Common myeloid progenitor, CD34-positive (primary cell): ENCODE measurements at regions not wholly inside any gene's neighbourhood (a gene's known extent, or its start where the extent isn't known, plus 50 kb on each side); places are given as distances from the start of the nearest gene placed in this dataset.

ENCODE experiments used
- CTCF ChIA-PET: fragments of 350-600 bp; sonication (Branson Sonifier 250); formaldehyde crosslinking; loops from one replicate; lab custom pipeline; 2021; ENCODE audit warnings: antibody characterized with exemption; lab: Charles Lee
- POLR2A ChIA-PET: fragments of 350-600 bp; sonication (Branson Sonifier 250); formaldehyde crosslinking; loops from one replicate; lab custom pipeline; 2021; ENCODE audit warnings: antibody characterized with exemption; lab: Charles Lee
- DNase-seq, 3 donors: peaks; one replicate each; pipeline versions ENCODE4 v3.0.0 to v3.0.0-alpha.2; 2013
- H3K27ac ChIP-seq, 2 experiments: 1 replicate in 1 of 2; 2 replicates in 1 of 2; pipeline ENCODE4 v1.7.0; 2013; ENCODE audit warnings: inconsistent platforms in 2 of 2, low read length in 2 of 2, mild to moderate bottlenecking in 2 of 2, low read depth in 1 of 2, moderate library complexity in 1 of 2; ENCODE audit not compliant: severe bottlenecking in 2 of 2, insufficient read depth in 1 of 2, poor library complexity in 1 of 2
- H3K27me3 ChIP-seq, 5 experiments: replicated peaks in 2 of 5; 1 replicate in 3 of 5; 2 replicates in 2 of 5; pipeline versions ENCODE4 v1.6.1 to v1.7.0; 2013; ENCODE audit warnings: low read length in 4 of 5, mild to moderate bottlenecking in 2 of 5, moderate library complexity in 2 of 5, inconsistent platforms in 1 of 5; ENCODE audit not compliant: insufficient read depth in 5 of 5, control insufficient read depth in 4 of 5
- H3K36me3 ChIP-seq, 4 experiments: 1 replicate in 2 of 4; 2 replicates in 2 of 4; pipeline versions ENCODE4 v1.6.1 to v1.7.0; 2013; ENCODE audit warnings: low read length in 3 of 4, control low read depth in 1 of 4, mild to moderate bottlenecking in 1 of 4; ENCODE audit not compliant: control insufficient read depth in 4 of 4, insufficient read depth in 4 of 4
- H3K4me1 ChIP-seq, 4 experiments: 1 replicate in 3 of 4; 2 replicates in 1 of 4; pipeline versions ENCODE4 v1.6.1 to v1.7.1; 2013; ENCODE audit warnings: low read length in 3 of 4, mild to moderate bottlenecking in 3 of 4, control low read depth in 1 of 4, inconsistent platforms in 1 of 4, moderate library complexity in 1 of 4; ENCODE audit not compliant: control insufficient read depth in 4 of 4, insufficient read depth in 4 of 4; ENCODE audit errors: control extremely low read depth in 1 of 4
- H3K4me3 ChIP-seq, 7 experiments: 1 replicate in 4 of 7; 2 replicates in 3 of 7; pipeline versions ENCODE4 v1.5.1 to v1.7.0; 2013; ENCODE audit warnings: mild to moderate bottlenecking in 7 of 7, low read length in 6 of 7, moderate library complexity in 6 of 7, inconsistent platforms in 2 of 7, low read depth in 2 of 7, control low read depth in 1 of 7; ENCODE audit not compliant: insufficient read depth in 4 of 7, control insufficient read depth in 1 of 7; ENCODE audit errors: extremely low read depth in 1 of 7
- H3K9me3 ChIP-seq, 5 experiments: 1 replicate in 4 of 5; 2 replicates in 1 of 5; pipeline versions ENCODE4 v1.6.1 to v1.7.1; 2013; ENCODE audit warnings: low read length in 4 of 5, mild to moderate bottlenecking in 2 of 5, inconsistent platforms in 1 of 5, low read depth in 1 of 5, moderate library complexity in 1 of 5; ENCODE audit not compliant: control insufficient read depth in 4 of 5, insufficient read depth in 2 of 5; ENCODE audit errors: control extremely low read depth in 1 of 5
- WGBS: methylation state at CpG from one replicate; pipeline ENCODE4 v1.1.5; 2013; ENCODE audit not compliant: insufficient coverage; 5-methylcytosine and 5-hydroxymethylcytosine counted together

GRCh38 chr14:94850309-94851211 is 80.6 kb upstream of the GSC start:
- no peaks in the 10 kb centered on the region for H3K36me3 ChIP-seq
- no peak overlapping the region for H3K27ac ChIP-seq
- 95% methylated on average over 10 of the region's 16 CpGs for WGBS
- peaks cover 0 to 14% (median 4%) of the 10 kb centered on the region in 5 experiments for H3K9me3 ChIP-seq
- no peaks in the 10 kb centered on the region for H3K4me1 ChIP-seq
- ChIA-PET POLR2A (interaction anchor here (0.8 kb wide), 1 partner anchor 249 kb away, joined by 3 read pairs; no protein-coding TSS in a partner anchor), CTCF (interaction anchor here (1.4 kb wide), 1 partner anchor 10 kb away, joined by 5 read pairs; no protein-coding TSS in a partner anchor)
- H3K27me3 ChIP-seq: peaks cover 0 to 4% (median 0%) of the 10 kb centered on the region in 5 experiments
- DNase-seq: no peak
- no peak overlapping the region for H3K4me3 ChIP-seq

GRCh38 chr14:94844593-94845152 is 74.8 kb upstream of the GSC start:
- Histone ChIP-seq H3K27me3 (peaks cover 0 to 7% (median 2%) of the 10 kb centered on the region in 5 experiments), H3K27ac (no peak overlapping the region), H3K4me1 (no peaks in the 10 kb centered on the region), H3K9me3 (peaks cover 0 to 5% (median 0%) of the 10 kb centered on the region in 5 experiments), H3K4me3 (no peak overlapping the region), H3K36me3 (no peaks in the 10 kb centered on the region)
- ChIA-PET POLR2A (no interaction called here), CTCF (interaction anchor here (1.0 kb wide), 1 partner anchor 9 kb away, joined by 3 read pairs; no protein-coding TSS in a partner anchor)
- no peak for DNase-seq
- 40% methylated on average over 9 of the region's 10 CpGs for WGBS

- Histone ChIP-seq H3K27ac (no peak overlapping the region), H3K36me3 (no peaks in the 10 kb centered on the region), H3K9me3 (peaks cover 0 to 3% (median 0%) of the 10 kb centered on the region in 5 experiments), H3K4me3 (no peak overlapping the region), H3K27me3 (peaks cover 0 to 6% (median 2%) of the 10 kb centered on the region in 5 experiments), H3K4me1 (no peaks in the 10 kb centered on the region)
- ChIA-PET CTCF (interaction anchor here (1.7 kb wide), 1 partner anchor 9 kb away, joined by 5 read pairs; no protein-coding TSS in a partner anchor), POLR2A (no interaction called here)
- WGBS: 87% methylated on average over 5 of the region's 6 CpGs
- no peak for DNase-seq
These were observed 70.6 kb upstream of the GSC start for GRCh38 chr14:94840467-94840866.

GRCh38 chr14:94839348-94839747 is 69.4 kb upstream of the GSC start:
- Histone ChIP-seq H3K36me3 (no peaks in the 10 kb centered on the region), H3K4me1 (no peaks in the 10 kb centered on the region), H3K27me3 (peaks cover 0 to 6% (median 2%) of the 10 kb centered on the region in 5 experiments), H3K27ac (no peak overlapping the region), H3K4me3 (no peak overlapping the region), H3K9me3 (peaks cover 0 to 6% (median 0%) of the 10 kb centered on the region in 5 experiments)
- CTCF ChIA-PET: interaction anchor here (1.7 kb wide), 1 partner anchor 10 kb away, joined by 5 read pairs; no protein-coding TSS in a partner anchor
- POLR2A ChIA-PET: no interaction called here
- 74% methylated on average over 2 of the region's 4 CpGs for WGBS
- DNase-seq: no peak

GRCh38 chr14:94836849-94837248 is 66.9 kb upstream of the GSC start:
- no peak for DNase-seq
- H3K36me3 ChIP-seq: no peaks in the 10 kb centered on the region
- H3K9me3 ChIP-seq: peaks cover 0 to 3% (median 0%) of the 10 kb centered on the region in 5 experiments
- H3K4me3 ChIP-seq: no peak overlapping the region
- POLR2A ChIA-PET: no interaction called here
- whole genome bisulfite sequencing: no CpG with 5 or more reads among the region's 2 CpGs
- peaks cover 0 to 6% (median 0%) of the 10 kb centered on the region in 5 experiments for H3K27me3 ChIP-seq
- no peak overlapping the region for H3K27ac ChIP-seq
- CTCF ChIA-PET: no interaction called here
- no peaks in the 10 kb centered on the region for H3K4me1 ChIP-seq

GRCh38 chr14:94833633-94834032 is 63.7 kb upstream of the GSC start:
- H3K27me3 ChIP-seq: peaks cover 0 to 3% (median 0%) of the 10 kb centered on the region in 5 experiments

More at GRCh38 chr14:94833633-94834032, 63.7 kb upstream of the GSC start:
- POLR2A ChIA-PET: no interaction called here
- no peaks in the 10 kb centered on the region for H3K4me1 ChIP-seq
- CTCF ChIA-PET: no interaction called here
- H3K4me3 ChIP-seq: no peak overlapping the region
- DNase-seq: no peak
- no peak overlapping the region for H3K27ac ChIP-seq
- peaks cover 0 to 3% (median 0%) of the 10 kb centered on the region in 5 experiments for H3K9me3 ChIP-seq
- H3K36me3 ChIP-seq: no peaks in the 10 kb centered on the region
- 88% methylated on average over 4 of the region's 5 CpGs for WGBS
